ENCODE measurements at regions not wholly inside any gene's neighbourhood (a gene's known extent, or its start where the extent isn't known, plus 50 kb on each side); places are given as distances from the start of the nearest gene placed in this dataset.
A peak's percentile ranks its signal among the peaks of the same experiment; 100 is the strongest.
"Not testable (repeated sequence)": the region's sequence is repeated elsewhere in the genome, so short reads cannot be mapped to it uniquely, and the experiment has no call there.

- Mint-ChIP-seq H3K9me3 (peaks cover 0 to 1% (median 0%) of the 10 kb centered on the region in 3 donors), H3K27me3 (no peaks in the 10 kb centered on the region), H3K4me3 (no peak overlapping the region), H3K36me3 (no peaks in the 10 kb centered on the region), H3K27ac (no peak overlapping the region), H3K4me1 (peaks cover 0 to 3% (median 0%) of the 10 kb centered on the region in 3 donors)
Measured at GRCh38 chr14:86321151-86321550, 791.2 kb downstream of the FLRT2 start.

GRCh38 chr14:86312154-86312665 lies 782.3 kb downstream of the FLRT2 start:
- not testable (repeated sequence) for H3K4me3 Mint-ChIP-seq, H3K9me3 Mint-ChIP-seq, H3K4me1 Mint-ChIP-seq, H3K27ac Mint-ChIP-seq, H3K36me3 Mint-ChIP-seq, H3K27me3 Mint-ChIP-seq

- H3K4me1 Mint-ChIP-seq: no peaks in the 10 kb centered on the region
- H3K4me3 Mint-ChIP-seq: no peak overlapping the region
- H3K27ac Mint-ChIP-seq: no peak overlapping the region
Measured at GRCh38 chr14:86311151-86311550, 781.2 kb downstream of the FLRT2 start.

GRCh38 chr14:86310611-86311010 lies 780.7 kb downstream of the FLRT2 start:
- Mint-ChIP-seq H3K36me3 (no peaks in the 10 kb centered on the region), H3K9me3 (peaks cover 0 to 8% (median 0%) of the 10 kb centered on the region in 3 donors), H3K4me3 (no peak overlapping the region), H3K27ac (no peak overlapping the region), H3K4me1 (no peaks in the 10 kb centered on the region), H3K27me3 (no peaks in the 10 kb centered on the region)

More at GRCh38 chr14:86311151-86311550, 781.2 kb downstream of the FLRT2 start:
- Mint-ChIP-seq H3K9me3 (peaks cover 0 to 8% (median 0%) of the 10 kb centered on the region in 3 donors), H3K36me3 (no peaks in the 10 kb centered on the region), H3K27me3 (no peaks in the 10 kb centered on the region)

- Mint-ChIP-seq H3K27ac (no peak overlapping the region), H3K4me1 (no peaks in the 10 kb centered on the region), H3K36me3 (no peaks in the 10 kb centered on the region), H3K27me3 (no peaks in the 10 kb centered on the region), H3K4me3 (no peak overlapping the region), H3K9me3 (peaks cover 0 to 8% (median 0%) of the 10 kb centered on the region in 3 donors)
Measured at GRCh38 chr14:86310148-86310547, 780.2 kb downstream of the FLRT2 start.

GRCh38 chr14:86305058-86305457 lies 775.1 kb downstream of the FLRT2 start:
- Mint-ChIP-seq H3K4me3 (no peak overlapping the region), H3K36me3 (no peaks in the 10 kb centered on the region), H3K4me1 (no peaks in the 10 kb centered on the region), H3K27me3 (no peaks in the 10 kb centered on the region), H3K9me3 (peaks cover 2 to 6% (median 3%) of the 10 kb centered on the region in 3 donors), H3K27ac (no peak overlapping the region)

- Mint-ChIP-seq H3K9me3 (peaks cover 2 to 3% (median 2%) of the 10 kb centered on the region in 3 donors), H3K27ac (no peak overlapping the region)
Measured at GRCh38 chr14:86299994-86300393, 770.0 kb downstream of the FLRT2 start.

GRCh38 chr14:86296173-86296572 lies 766.2 kb downstream of the FLRT2 start:
- Mint-ChIP-seq H3K36me3 (no peaks in the 10 kb centered on the region), H3K27me3 (no peaks in the 10 kb centered on the region), H3K9me3 (peaks cover 0 to 3% (median 2%) of the 10 kb centered on the region in 3 donors), H3K4me1 (no peaks in the 10 kb centered on the region), H3K27ac (no peak overlapping the region), H3K4me3 (no peak overlapping the region)

More at GRCh38 chr14:86299994-86300393, 770.0 kb downstream of the FLRT2 start:
- no peaks in the 10 kb centered on the region for H3K4me1 Mint-ChIP-seq
- no peaks in the 10 kb centered on the region for H3K27me3 Mint-ChIP-seq
- no peak overlapping the region for H3K4me3 Mint-ChIP-seq
- H3K36me3 Mint-ChIP-seq: no peaks in the 10 kb centered on the region

GRCh38 chr14:86288336-86288735 lies 758.4 kb downstream of the FLRT2 start:
- Mint-ChIP-seq H3K27ac (no peak overlapping the region), H3K36me3 (no peaks in the 10 kb centered on the region), H3K4me3 (no peak overlapping the region), H3K27me3 (no peaks in the 10 kb centered on the region), H3K9me3 (peaks cover 4 to 7% (median 5%) of the 10 kb centered on the region in 3 donors), H3K4me1 (no peaks in the 10 kb centered on the region)

GRCh38 chr14:86279405-86279804 lies 749.5 kb downstream of the FLRT2 start:
- H3K4me1 Mint-ChIP-seq: no peaks in the 10 kb centered on the region
- H3K27ac Mint-ChIP-seq: no peak overlapping the region
- H3K9me3 Mint-ChIP-seq: peaks cover 2 to 14% (median 10%) of the 10 kb centered on the region in 3 donors
- H3K4me3 Mint-ChIP-seq: no peak overlapping the region
- H3K27me3 Mint-ChIP-seq: no peaks in the 10 kb centered on the region
- no peaks in the 10 kb centered on the region for H3K36me3 Mint-ChIP-seq

GRCh38 chr14:86257973-86258372 lies 728.0 kb downstream of the FLRT2 start:
- Mint-ChIP-seq H3K4me3 (no peak overlapping the region), H3K36me3 (no peaks in the 10 kb centered on the region), H3K27me3 (no peaks in the 10 kb centered on the region), H3K4me1 (no peaks in the 10 kb centered on the region), H3K9me3 (peaks cover 0 to 2% (median 0%) of the 10 kb centered on the region in 3 donors), H3K27ac (no peak overlapping the region)

- Mint-ChIP-seq H3K36me3 (no peaks in the 10 kb centered on the region), H3K27me3 (no peaks in the 10 kb centered on the region), H3K4me3 (no peak overlapping the region), H3K9me3 (peaks cover 3 to 8% (median 4%) of the 10 kb centered on the region in 3 donors), H3K27ac (peak overlapping the region in 1 of 3 donors; percentile 39), H3K4me1 (peaks cover 0 to 2% (median 0%) of the 10 kb centered on the region in 3 donors)
Measured at GRCh38 chr14:86243158-86243557, 713.2 kb downstream of the FLRT2 start.

- Mint-ChIP-seq H3K4me1 (peaks cover 0 to 2% (median 0%) of the 10 kb centered on the region in 3 donors), H3K27ac (no peak overlapping the region), H3K4me3 (no peak overlapping the region), H3K9me3 (peaks cover 3 to 36% (median 7%) of the 10 kb centered on the region in 3 donors), H3K36me3 (no peaks in the 10 kb centered on the region), H3K27me3 (no peaks in the 10 kb centered on the region)
Measured at GRCh38 chr14:86237733-86238132, 707.8 kb downstream of the FLRT2 start.

- Mint-ChIP-seq H3K4me3 (no peak overlapping the region), H3K4me1 (no peaks in the 10 kb centered on the region), H3K9me3 (peaks cover 0 to 7% (median 4%) of the 10 kb centered on the region in 3 donors), H3K27ac (no peak overlapping the region), H3K27me3 (no peaks in the 10 kb centered on the region), H3K36me3 (no peaks in the 10 kb centered on the region)
Measured at GRCh38 chr14:86221755-86222154, 691.8 kb downstream of the FLRT2 start.

GRCh38 chr14:86221000-86221399 lies 691.1 kb downstream of the FLRT2 start:
- no peaks in the 10 kb centered on the region for H3K36me3 Mint-ChIP-seq
- H3K27ac Mint-ChIP-seq: no peak overlapping the region
- no peaks in the 10 kb centered on the region for H3K4me1 Mint-ChIP-seq

GRCh38 chr14:86217523-86217922 lies 687.6 kb downstream of the FLRT2 start:
- Mint-ChIP-seq H3K27ac (peak overlapping the region in 1 of 3 donors; percentile 80), H3K27me3 (no peaks in the 10 kb centered on the region), H3K4me3 (no peak overlapping the region), H3K4me1 (no peaks in the 10 kb centered on the region), H3K36me3 (no peaks in the 10 kb centered on the region), H3K9me3 (peaks cover 0 to 4% (median 3%) of the 10 kb centered on the region in 3 donors)

More at GRCh38 chr14:86221000-86221399, 691.1 kb downstream of the FLRT2 start:
- H3K27me3 Mint-ChIP-seq: no peaks in the 10 kb centered on the region
- peaks cover 0 to 4% (median 4%) of the 10 kb centered on the region in 3 donors for H3K9me3 Mint-ChIP-seq
- H3K4me3 Mint-ChIP-seq: no peak overlapping the region
